Mesenchymal stem cell (in vitro differentiated cells and primary cell): ENCODE measurements at regions not wholly inside any gene's neighbourhood (a gene's known extent, or its start where the extent isn't known, plus 50 kb on each side); places are given as distances from the start of the nearest gene placed in this dataset.

Experiments used
- DNase-seq: peaks from one replicate; pipeline ENCODE4 v3.0.0-alpha.2; 2013
- H2AFZ ChIP-seq: one replicate; pipeline ENCODE4 v1.6.1; 2013; ENCODE audit warnings: low read depth, mild to moderate bottlenecking, control low read depth, inconsistent platforms, low read length, moderate library complexity
- H2AK5ac ChIP-seq: 2 replicates; pipeline ENCODE4 v1.6.1; 2013; ENCODE audit warnings: low read length, moderate library complexity, mild to moderate bottlenecking, inconsistent platforms; ENCODE audit not compliant: severe bottlenecking
- H2BK120ac ChIP-seq: one replicate; pipeline ENCODE4 v1.6.1; 2013; ENCODE audit warnings: low read depth, mild to moderate bottlenecking, inconsistent platforms, low read length, moderate library complexity
- H2BK12ac ChIP-seq, 2 experiments: one replicate each; pipeline ENCODE4 v1.6.1; 2013; ENCODE audit warnings: inconsistent platforms in 2 of 2, low read length in 2 of 2, mild to moderate bottlenecking in 2 of 2, moderate library complexity in 2 of 2, control low read depth in 1 of 2
- H2BK15ac ChIP-seq: one replicate; pipeline ENCODE4 v1.6.1; 2013; ENCODE audit warnings: mild to moderate bottlenecking, low read depth, inconsistent platforms; ENCODE audit not compliant: poor library complexity, severe bottlenecking
- H2BK5ac ChIP-seq: 2 replicates; pipeline ENCODE4 v1.6.1; 2013; ENCODE audit warnings: low read depth, mild to moderate bottlenecking, low read length, control low read depth, inconsistent platforms; ENCODE audit not compliant: poor library complexity, severe bottlenecking
- H3K14ac ChIP-seq, 2 experiments: one replicate each; pipeline ENCODE4 v1.6.1; 2013; ENCODE audit warnings: inconsistent platforms in 2 of 2, low read length in 2 of 2, control low read depth in 1 of 2, mild to moderate bottlenecking in 1 of 2, moderate library complexity in 1 of 2
- H3K18ac ChIP-seq, 2 experiments: one replicate each; pipeline ENCODE4 v1.6.1; 2013; ENCODE audit warnings: inconsistent platforms in 2 of 2, low read length in 2 of 2, control low read depth in 1 of 2, low read depth in 1 of 2, mild to moderate bottlenecking in 1 of 2
- H3K23ac ChIP-seq, 2 experiments: one replicate each; pipeline ENCODE4 v1.6.1; 2013; ENCODE audit warnings: inconsistent platforms in 2 of 2, low read length in 2 of 2, mild to moderate bottlenecking in 2 of 2, moderate library complexity in 2 of 2, control low read depth in 1 of 2
- H3K27ac ChIP-seq: 2 replicates; pipeline ENCODE4 v1.5.1; 2013; ENCODE audit warnings: mild to moderate bottlenecking, moderate library complexity, low read length, control low read depth, inconsistent platforms; ENCODE audit not compliant: poor library complexity, severe bottlenecking
- H3K27me3 ChIP-seq, 2 experiments: 2 replicates each; pipeline versions ENCODE4 v1.6.1 to v1.7.0; 2013; ENCODE audit warnings: low read length in 2 of 2, mild to moderate bottlenecking in 2 of 2, moderate library complexity in 2 of 2, control low read depth in 1 of 2, inconsistent platforms in 1 of 2; ENCODE audit not compliant: control insufficient read depth in 1 of 2, insufficient read depth in 1 of 2
- H3K36me3 ChIP-seq, 2 experiments: 2 replicates each; pipeline versions ENCODE4 v1.6.1 to v1.7.0; 2013; ENCODE audit warnings: low read length in 2 of 2, control low read depth in 1 of 2, inconsistent platforms in 1 of 2, low read depth in 1 of 2, mild to moderate bottlenecking in 1 of 2; ENCODE audit not compliant: insufficient read depth in 2 of 2, control insufficient read depth in 1 of 2
- H3K4ac ChIP-seq, 2 experiments: one replicate each; pipeline ENCODE4 v1.6.1; 2013; ENCODE audit warnings: inconsistent platforms in 2 of 2, low read length in 2 of 2, mild to moderate bottlenecking in 2 of 2, moderate library complexity in 2 of 2, control low read depth in 1 of 2, low read depth in 1 of 2
- H3K4me1 ChIP-seq: 2 replicates; pipeline ENCODE4 v1.6.1; 2013; ENCODE audit warnings: low read depth, low read length, control low read depth; ENCODE audit not compliant: control insufficient read depth, insufficient read depth
- H3K4me2 ChIP-seq: 2 replicates; pipeline ENCODE4 v1.6.1; 2013; ENCODE audit warnings: low read length, mild to moderate bottlenecking, inconsistent platforms; ENCODE audit not compliant: poor library complexity, severe bottlenecking
- H3K4me3 ChIP-seq, 2 experiments: 2 replicates each; pipeline versions ENCODE4 v1.5.1 to v1.7.0; 2013; ENCODE audit warnings: low read length in 2 of 2, mild to moderate bottlenecking in 2 of 2, control low read depth in 1 of 2, low read depth in 1 of 2; ENCODE audit not compliant: insufficient read depth in 1 of 2
- H3K79me1 ChIP-seq: replicated peaks from 2 replicates; pipeline ENCODE4 v1.6.1; 2013; ENCODE audit warnings: mild to moderate bottlenecking, control low read depth, low read length, inconsistent platforms; ENCODE audit not compliant: poor library complexity, severe bottlenecking
- H3K9ac ChIP-seq: 2 replicates; pipeline ENCODE4 v1.7.0; 2013; ENCODE audit warnings: mild to moderate bottlenecking, low read length, moderate library complexity
- H3K9me3 ChIP-seq: 2 replicates; pipeline ENCODE4 v1.7.0; 2013; ENCODE audit warnings: mild to moderate bottlenecking, low read length; ENCODE audit not compliant: control insufficient read depth
- H4K8ac ChIP-seq: one replicate; pipeline ENCODE4 v1.6.1; 2013; ENCODE audit warnings: inconsistent platforms, mild to moderate bottlenecking, low read length, moderate library complexity
- H4K91ac ChIP-seq: one replicate; pipeline ENCODE4 v1.6.1; 2013; ENCODE audit warnings: mild to moderate bottlenecking, low read length, inconsistent platforms
- WGBS: methylation state at CpG from one replicate; pipeline ENCODE4 v1.1.7; 2013; ENCODE audit warnings: mixed read lengths; 5-methylcytosine and 5-hydroxymethylcytosine counted together

- Histone ChIP-seq H3K4me1 (no peaks in the 10 kb centered on the region), H4K91ac (no peak overlapping the region), H4K8ac (no peak overlapping the region), H3K4ac (no peak overlapping the region), H3K9ac (no peak overlapping the region), H3K4me2 (no peak overlapping the region), H3K14ac (no peak overlapping the region), H2AFZ (no peak overlapping the region), H2BK5ac (no peak overlapping the region), H2BK15ac (no peak overlapping the region), H3K27me3 (no peaks in the 10 kb centered on the region), H3K4me3 (no peak overlapping the region), H2BK12ac (no peak overlapping the region), H3K23ac (no peak overlapping the region), H3K9me3 (no peaks in the 10 kb centered on the region), H3K79me1 (no peaks in the 10 kb centered on the region), H3K27ac (no peak overlapping the region), H2AK5ac (no peak overlapping the region), H3K18ac (no peak overlapping the region), H2BK120ac (no peak overlapping the region), H3K36me3 (no peaks in the 10 kb centered on the region)
- 87% methylated on average over 4 of the region's 6 CpGs for WGBS
- no peak for DNase-seq
These were observed 115.1 kb upstream of the MDGA2 start for GRCh38 chr14:47790477-47790876.

- no peak overlapping the region for H3K23ac ChIP-seq
These were observed 109.7 kb upstream of the MDGA2 start for GRCh38 chr14:47785058-47785457.

GRCh38 chr14:47778631-47779030, 103.2 kb upstream of the MDGA2 start:
- H3K27ac ChIP-seq, result no peak overlapping the region
- no peak overlapping the region for H4K8ac ChIP-seq
- 67% methylated on average over 2 of the region's 4 CpGs for WGBS
- no peaks in the 10 kb centered on the region for H3K36me3 ChIP-seq
- no peak overlapping the region for H2BK5ac ChIP-seq
- no peaks in the 10 kb centered on the region for H3K4me1 ChIP-seq
- DNase-seq, result no peak
- no peak overlapping the region for H3K4ac ChIP-seq
- no peaks in the 10 kb centered on the region for H3K27me3 ChIP-seq
- H3K4me2 ChIP-seq, result no peak overlapping the region
- H3K4me3 ChIP-seq, result no peak overlapping the region
- H2AFZ ChIP-seq, result no peak overlapping the region
- H3K18ac ChIP-seq, result no peak overlapping the region
- H2AK5ac ChIP-seq, result no peak overlapping the region
- H3K79me1 ChIP-seq, result no peaks in the 10 kb centered on the region
- no peak overlapping the region for H2BK12ac ChIP-seq
- no peak overlapping the region for H3K14ac ChIP-seq
- no peak overlapping the region for H2BK120ac ChIP-seq
- H3K23ac ChIP-seq, result no peak overlapping the region
- no peaks in the 10 kb centered on the region for H3K9me3 ChIP-seq
- no peak overlapping the region for H2BK15ac ChIP-seq
- no peak overlapping the region for H3K9ac ChIP-seq
- no peak overlapping the region for H4K91ac ChIP-seq

More at GRCh38 chr14:47785058-47785457, 109.7 kb upstream of the MDGA2 start:
- WGBS, result no CpG with 5 or more reads among the region's 2 CpGs
- no peak overlapping the region for H2AK5ac ChIP-seq
- DNase-seq, result no peak
- H4K8ac ChIP-seq, result no peak overlapping the region
- H3K9ac ChIP-seq, result no peak overlapping the region
- no peaks in the 10 kb centered on the region for H3K79me1 ChIP-seq
- H2AFZ ChIP-seq, result no peak overlapping the region
- H3K4me3 ChIP-seq, result no peak overlapping the region
- H2BK12ac ChIP-seq, result no peak overlapping the region
- H2BK5ac ChIP-seq, result no peak overlapping the region
- H3K18ac ChIP-seq, result no peak overlapping the region
- H3K4me1 ChIP-seq, result no peaks in the 10 kb centered on the region
- H2BK120ac ChIP-seq, result no peak overlapping the region
- no peak overlapping the region for H4K91ac ChIP-seq
- no peak overlapping the region for H3K27ac ChIP-seq
- H3K4ac ChIP-seq, result no peak overlapping the region
- no peak overlapping the region for H3K14ac ChIP-seq
- no peak overlapping the region for H2BK15ac ChIP-seq
- no peaks in the 10 kb centered on the region for H3K9me3 ChIP-seq
- no peaks in the 10 kb centered on the region for H3K27me3 ChIP-seq
- H3K36me3 ChIP-seq, result no peaks in the 10 kb centered on the region
- H3K4me2 ChIP-seq, result no peak overlapping the region

GRCh38 chr14:47772652-47773051, 97.2 kb upstream of the MDGA2 start:
- no peaks in the 10 kb centered on the region for H3K4me1 ChIP-seq
- no peak overlapping the region for H2AK5ac ChIP-seq
- no peak overlapping the region for H2AFZ ChIP-seq
- no peak overlapping the region for H2BK120ac ChIP-seq
- WGBS, result no CpG with 5 or more reads among the region's 1 CpG
- no peak overlapping the region for H2BK5ac ChIP-seq
- no peak overlapping the region for H3K4ac ChIP-seq
- no peak overlapping the region for H3K9ac ChIP-seq
- H3K36me3 ChIP-seq, result no peaks in the 10 kb centered on the region
- H2BK12ac ChIP-seq, result no peak overlapping the region
- H3K23ac ChIP-seq, result no peak overlapping the region
- H4K91ac ChIP-seq, result no peak overlapping the region
- H3K27me3 ChIP-seq, result no peaks in the 10 kb centered on the region
- no peak overlapping the region for H3K18ac ChIP-seq
- H3K14ac ChIP-seq, result no peak overlapping the region
- no peaks in the 10 kb centered on the region for H3K79me1 ChIP-seq
- no peak overlapping the region for H3K4me3 ChIP-seq
- H2BK15ac ChIP-seq, result no peak overlapping the region
- no peak overlapping the region for H3K4me2 ChIP-seq
- no peak overlapping the region for H4K8ac ChIP-seq
- DNase-seq, result no peak
- peaks cover 3% of the 10 kb centered on the region for H3K9me3 ChIP-seq
- H3K27ac ChIP-seq, result no peak overlapping the region
